ENCODE measurements at regions not wholly inside any gene's neighbourhood (a gene's known extent, or its start where the extent isn't known, plus 50 kb on each side); places are given as distances from the start of the nearest gene placed in this dataset.

- no peak for DNase-seq
- no peaks in the 10 kb centered on the region for H3K36me3 ChIP-seq
- H3K4me1 ChIP-seq = no peaks in the 10 kb centered on the region
- intact Hi-C loops (cut with DNase I) = no loop called here
- WGBS, 2 donors = 86 to 100% methylated on average over 1 of the region's 1 CpG
- H3K27ac ChIP-seq = no peak overlapping the region
- H3K9me3 ChIP-seq = no peaks in the 10 kb centered on the region
- no peak for TF ChIP-seq CTCF (IDR thresholded peaks at IDR 0.05)
- H3K27me3 ChIP-seq = no peaks in the 10 kb centered on the region
- H3K4me3 ChIP-seq (replicated peaks in 1 of 3) = no peak overlapping the region
Observed at GRCh38 chr9:17021387-17021970, 113.4 kb upstream of the CNTLN start.

- no peaks in the 10 kb centered on the region for H3K27me3 ChIP-seq
Observed at GRCh38 chr9:17019398-17019797, 115.4 kb upstream of the CNTLN start.

GRCh38 chr9:17018540-17019196 is 116.2 kb upstream of the CNTLN start:
- Histone ChIP-seq H3K9me3 (no peaks in the 10 kb centered on the region), H3K27me3 (no peaks in the 10 kb centered on the region), H3K27ac (no peak overlapping the region), H3K4me1 (no peaks in the 10 kb centered on the region), H3K4me3 (replicated peaks in 1 of 3) (no peak overlapping the region), H3K36me3 (no peaks in the 10 kb centered on the region)
- no peak for DNase-seq
- intact Hi-C loops (cut with DNase I) = no loop called here
- 86 to 88% methylated on average over 3 of the region's 3 CpGs for WGBS, 2 donors
- TF ChIP-seq CTCF (IDR thresholded peaks at IDR 0.05) = no peak
- TF ChIP-seq POLR2A (IDR thresholded peaks at IDR 0.05) = no peak

More at GRCh38 chr9:17019398-17019797, 115.4 kb upstream of the CNTLN start:
- Histone ChIP-seq H3K27ac (no peak overlapping the region), H3K9me3 (no peaks in the 10 kb centered on the region), H3K4me1 (no peaks in the 10 kb centered on the region), H3K4me3 (replicated peaks in 1 of 3) (no peak overlapping the region), H3K36me3 (no peaks in the 10 kb centered on the region)
- intact Hi-C loops (cut with DNase I) = no loop called here
- no peak for TF ChIP-seq POLR2A (IDR thresholded peaks at IDR 0.05)
- no peak for TF ChIP-seq CTCF (IDR thresholded peaks at IDR 0.05)
- DNase-seq = no peak

GRCh38 chr9:17017931-17018491 is 116.8 kb upstream of the CNTLN start:
- Histone ChIP-seq H3K4me1 (no peaks in the 10 kb centered on the region), H3K36me3 (no peaks in the 10 kb centered on the region), H3K4me3 (replicated peaks in 1 of 3) (no peak overlapping the region), H3K27me3 (no peaks in the 10 kb centered on the region), H3K27ac (no peak overlapping the region), H3K9me3 (no peaks in the 10 kb centered on the region)
- intact Hi-C loops (cut with DNase I) = no loop called here
- TF ChIP-seq CTCF (IDR thresholded peaks at IDR 0.05) (no peak), POLR2A (IDR thresholded peaks at IDR 0.05) (no peak)
- DNase-seq = peak; percentile 54 to 56
- 58 to 77% methylated on average over 10 of the region's 10 CpGs for WGBS, 2 donors

GRCh38 chr9:17013891-17014290 is 120.9 kb upstream of the CNTLN start:
- Histone ChIP-seq H3K27me3 (no peaks in the 10 kb centered on the region), H3K36me3 (no peaks in the 10 kb centered on the region), H3K9me3 (no peaks in the 10 kb centered on the region), H3K4me1 (no peaks in the 10 kb centered on the region), H3K4me3 (replicated peaks in 1 of 3) (no peak overlapping the region), H3K27ac (no peak overlapping the region)
- WGBS, 2 donors = 74 to 90% methylated on average over 3 of the region's 3 CpGs
- intact Hi-C loops (cut with DNase I) = no loop called here
- no peak for DNase-seq
- no peak for TF ChIP-seq POLR2A (IDR thresholded peaks at IDR 0.05)
- TF ChIP-seq CTCF (IDR thresholded peaks at IDR 0.05) = no peak

Data from thyroid gland (tissue), 4 donors.